Fibroblast of villous mesenchyme (primary cell): ENCODE measurements at regions not wholly inside any gene's neighbourhood (a gene's known extent, or its start where the extent isn't known, plus 50 kb on each side); places are given as distances from the start of the nearest gene placed in this dataset.

Experiments used
- DNase-seq: peaks from one replicate; pipeline ENCODE4 v3.0.0-alpha.2; 2010; ENCODE audit warnings: low read depth
- H3K4me3 ChIP-seq: 2 replicates; pipeline ENCODE4 v1.5.1; 2011; ENCODE audit warnings: low read depth, mild to moderate bottlenecking, low read length
- TF ChIP-seq, protein P1 (sequence below): IDR thresholded peaks from 2 replicates; pipeline ENCODE4 v1.5.1; 2012; ENCODE audit warnings: low read depth, mild to moderate bottlenecking, low read length; ENCODE audit not compliant: insufficient read depth

DNA sequence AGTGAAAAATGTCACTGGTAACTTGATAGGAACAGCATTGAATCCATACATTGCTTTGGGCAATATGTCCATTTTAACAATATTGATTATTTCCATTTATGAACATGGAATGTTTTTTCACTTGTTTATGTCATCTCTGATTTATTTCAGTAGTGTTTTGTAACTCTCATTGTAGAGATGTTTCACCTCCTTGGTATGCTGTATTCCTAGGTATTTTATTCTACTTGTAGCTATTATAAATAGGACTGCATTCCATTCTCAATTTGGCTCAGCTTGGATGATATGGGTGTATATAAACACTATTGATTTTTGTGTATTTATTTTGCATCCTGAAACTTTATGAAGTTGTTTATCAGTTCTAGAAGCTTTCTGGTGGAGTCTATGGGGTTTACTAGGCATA lies 730.3 kb downstream of the DOK5 start:
- TF ChIP-seq, protein P1, sequence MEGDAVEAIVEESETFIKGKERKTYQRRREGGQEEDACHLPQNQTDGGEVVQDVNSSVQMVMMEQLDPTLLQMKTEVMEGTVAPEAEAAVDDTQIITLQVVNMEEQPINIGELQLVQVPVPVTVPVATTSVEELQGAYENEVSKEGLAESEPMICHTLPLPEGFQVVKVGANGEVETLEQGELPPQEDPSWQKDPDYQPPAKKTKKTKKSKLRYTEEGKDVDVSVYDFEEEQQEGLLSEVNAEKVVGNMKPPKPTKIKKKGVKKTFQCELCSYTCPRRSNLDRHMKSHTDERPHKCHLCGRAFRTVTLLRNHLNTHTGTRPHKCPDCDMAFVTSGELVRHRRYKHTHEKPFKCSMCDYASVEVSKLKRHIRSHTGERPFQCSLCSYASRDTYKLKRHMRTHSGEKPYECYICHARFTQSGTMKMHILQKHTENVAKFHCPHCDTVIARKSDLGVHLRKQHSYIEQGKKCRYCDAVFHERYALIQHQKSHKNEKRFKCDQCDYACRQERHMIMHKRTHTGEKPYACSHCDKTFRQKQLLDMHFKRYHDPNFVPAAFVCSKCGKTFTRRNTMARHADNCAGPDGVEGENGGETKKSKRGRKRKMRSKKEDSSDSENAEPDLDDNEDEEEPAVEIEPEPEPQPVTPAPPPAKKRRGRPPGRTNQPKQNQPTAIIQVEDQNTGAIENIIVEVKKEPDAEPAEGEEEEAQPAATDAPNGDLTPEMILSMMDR = no peak
- no peak overlapping the region for H3K4me3 ChIP-seq
- DNase-seq = no peak

DNA sequence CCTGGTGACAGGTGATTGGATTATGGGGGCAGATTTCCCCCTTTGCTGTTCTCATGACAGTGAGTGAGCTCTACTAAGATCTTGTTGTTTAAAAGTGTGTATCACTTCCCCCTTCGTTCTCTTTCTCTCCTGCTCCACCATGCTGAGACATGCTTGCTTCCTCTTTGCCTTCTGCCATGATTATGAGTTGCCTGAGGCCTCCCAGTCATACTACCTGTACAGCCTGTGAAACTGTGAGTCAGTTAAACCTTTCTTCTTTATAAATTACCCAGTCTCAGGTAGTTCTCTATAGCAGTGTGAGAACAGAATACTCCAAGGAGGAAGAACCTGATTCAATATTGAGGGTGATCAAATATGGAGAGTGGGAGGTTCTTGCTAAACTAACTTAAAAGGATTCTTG lies 724.9 kb downstream of the DOK5 start:
- TF ChIP-seq, protein P1 = no peak
- no peak for DNase-seq
- no peak overlapping the region for H3K4me3 ChIP-seq

DNA sequence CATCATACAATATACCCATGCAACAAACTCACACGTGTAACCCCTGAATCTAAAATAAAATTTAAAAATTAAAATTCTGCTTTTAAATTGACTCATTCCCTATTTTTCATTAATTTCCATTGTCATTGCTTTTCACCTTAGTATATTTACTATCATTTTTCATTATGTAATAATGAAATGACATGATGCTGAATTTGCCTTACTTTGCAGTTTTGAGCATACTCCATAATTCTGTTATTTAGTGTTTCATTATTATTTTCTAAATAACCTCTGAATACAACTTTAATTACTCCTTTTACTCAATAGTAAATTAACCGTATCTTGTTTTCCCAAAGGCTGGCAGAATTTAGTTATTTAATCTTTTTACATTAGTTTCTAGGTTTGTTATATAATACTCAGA lies 719.6 kb downstream of the DOK5 start:
- TF ChIP-seq, protein P1 = no peak
- H3K4me3 ChIP-seq = no peak overlapping the region
- no peak for DNase-seq

DNA sequence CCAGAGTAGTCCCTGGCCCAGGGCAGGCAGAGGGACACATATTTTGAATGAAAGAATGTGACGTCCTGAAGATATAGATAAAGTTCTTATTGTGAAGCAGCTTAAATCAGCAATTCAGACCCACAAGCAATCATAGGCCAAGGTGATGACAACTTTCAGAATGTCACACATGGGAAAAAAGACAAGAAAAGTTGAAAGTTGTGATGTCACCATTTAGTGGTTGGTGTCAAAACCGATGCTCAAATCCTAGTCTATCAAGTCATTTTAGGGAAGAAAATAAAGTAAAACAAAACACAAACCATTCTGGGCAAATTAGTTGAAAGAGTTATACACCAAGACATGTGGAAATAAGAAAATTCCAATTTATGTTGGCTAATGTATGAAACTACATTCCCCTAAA lies 710.8 kb downstream of the DOK5 start:
- no peak for DNase-seq
- TF ChIP-seq, protein P1 = no peak

DNA sequence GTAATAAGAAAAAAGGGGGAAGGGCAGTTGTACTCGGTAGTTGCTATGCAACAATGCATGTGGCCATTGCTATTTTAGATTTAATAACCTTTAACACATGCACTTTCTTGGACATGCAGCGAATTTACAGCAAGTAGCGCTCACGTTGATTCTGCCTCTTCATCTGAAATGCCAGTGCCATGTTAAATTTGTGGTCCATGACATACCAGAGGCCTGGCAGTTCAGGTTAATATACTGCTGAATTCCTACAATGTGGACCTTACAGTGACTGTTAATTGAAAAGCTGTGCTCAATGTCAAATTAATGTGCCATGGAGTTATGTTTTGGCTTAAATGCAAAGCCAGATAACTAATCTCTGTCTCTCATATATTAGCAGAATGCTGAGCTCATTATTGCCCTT lies 699.7 kb downstream of the DOK5 start:
- H3K4me3 ChIP-seq = no peak overlapping the region
- TF ChIP-seq, protein P1 = no peak
- DNase-seq = no peak

More for the DNA sequence above, 710.8 kb downstream of the DOK5 start:
- no peak overlapping the region for H3K4me3 ChIP-seq

GRCh38 chr20:55174635-55175034 lies 699.2 kb downstream of the DOK5 start:
- TF ChIP-seq, protein P1 = no peak
- no peak overlapping the region for H3K4me3 ChIP-seq
- DNase-seq = no peak

DNA sequence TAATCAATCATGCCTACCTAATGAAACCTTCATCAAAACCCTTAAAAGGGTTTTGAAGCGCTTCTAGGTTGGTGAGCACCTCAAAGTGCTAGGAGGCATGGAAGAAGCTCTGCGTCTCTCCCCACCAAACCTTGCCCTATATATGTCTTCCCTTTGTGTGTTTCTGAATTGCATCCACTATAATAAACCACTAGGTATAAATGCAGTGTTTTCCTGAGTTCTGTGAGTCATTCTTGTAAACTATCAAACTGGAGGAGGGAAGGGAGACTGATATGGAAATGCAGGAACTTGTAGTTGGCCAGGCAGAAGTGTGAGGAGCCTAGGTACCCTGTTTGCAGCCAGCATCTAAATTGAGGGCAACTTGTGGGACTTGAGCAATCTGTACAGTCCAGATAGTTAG lies 698.8 kb downstream of the DOK5 start:
- no peak for DNase-seq
- TF ChIP-seq, protein P1 = no peak
- H3K4me3 ChIP-seq = no peak overlapping the region
